ENCODE measurements at regions not wholly inside any gene's neighbourhood (a gene's known extent, or its start where the extent isn't known, plus 50 kb on each side); places are given as distances from the start of the nearest gene placed in this dataset.
A peak's percentile ranks its signal among the peaks of the same experiment; 100 is the strongest.

GRCh38 chr7:25861601-25862260 lies 290.3 kb upstream of the NFE2L3 start:
- peak overlapping the region; percentile 52 for H3K4me3 ChIP-seq (ENCODE audit: control insufficient read depth, low read depth, low read length)
- TF ChIP-seq, protein P1, sequence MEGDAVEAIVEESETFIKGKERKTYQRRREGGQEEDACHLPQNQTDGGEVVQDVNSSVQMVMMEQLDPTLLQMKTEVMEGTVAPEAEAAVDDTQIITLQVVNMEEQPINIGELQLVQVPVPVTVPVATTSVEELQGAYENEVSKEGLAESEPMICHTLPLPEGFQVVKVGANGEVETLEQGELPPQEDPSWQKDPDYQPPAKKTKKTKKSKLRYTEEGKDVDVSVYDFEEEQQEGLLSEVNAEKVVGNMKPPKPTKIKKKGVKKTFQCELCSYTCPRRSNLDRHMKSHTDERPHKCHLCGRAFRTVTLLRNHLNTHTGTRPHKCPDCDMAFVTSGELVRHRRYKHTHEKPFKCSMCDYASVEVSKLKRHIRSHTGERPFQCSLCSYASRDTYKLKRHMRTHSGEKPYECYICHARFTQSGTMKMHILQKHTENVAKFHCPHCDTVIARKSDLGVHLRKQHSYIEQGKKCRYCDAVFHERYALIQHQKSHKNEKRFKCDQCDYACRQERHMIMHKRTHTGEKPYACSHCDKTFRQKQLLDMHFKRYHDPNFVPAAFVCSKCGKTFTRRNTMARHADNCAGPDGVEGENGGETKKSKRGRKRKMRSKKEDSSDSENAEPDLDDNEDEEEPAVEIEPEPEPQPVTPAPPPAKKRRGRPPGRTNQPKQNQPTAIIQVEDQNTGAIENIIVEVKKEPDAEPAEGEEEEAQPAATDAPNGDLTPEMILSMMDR (conservative IDR thresholded peaks at IDR 0.05; ENCODE audit: control insufficient read depth, insufficient read depth, low read depth, low read length) = no peak
- DNase-seq (ENCODE audit: low read depth) = no peak

DNA sequence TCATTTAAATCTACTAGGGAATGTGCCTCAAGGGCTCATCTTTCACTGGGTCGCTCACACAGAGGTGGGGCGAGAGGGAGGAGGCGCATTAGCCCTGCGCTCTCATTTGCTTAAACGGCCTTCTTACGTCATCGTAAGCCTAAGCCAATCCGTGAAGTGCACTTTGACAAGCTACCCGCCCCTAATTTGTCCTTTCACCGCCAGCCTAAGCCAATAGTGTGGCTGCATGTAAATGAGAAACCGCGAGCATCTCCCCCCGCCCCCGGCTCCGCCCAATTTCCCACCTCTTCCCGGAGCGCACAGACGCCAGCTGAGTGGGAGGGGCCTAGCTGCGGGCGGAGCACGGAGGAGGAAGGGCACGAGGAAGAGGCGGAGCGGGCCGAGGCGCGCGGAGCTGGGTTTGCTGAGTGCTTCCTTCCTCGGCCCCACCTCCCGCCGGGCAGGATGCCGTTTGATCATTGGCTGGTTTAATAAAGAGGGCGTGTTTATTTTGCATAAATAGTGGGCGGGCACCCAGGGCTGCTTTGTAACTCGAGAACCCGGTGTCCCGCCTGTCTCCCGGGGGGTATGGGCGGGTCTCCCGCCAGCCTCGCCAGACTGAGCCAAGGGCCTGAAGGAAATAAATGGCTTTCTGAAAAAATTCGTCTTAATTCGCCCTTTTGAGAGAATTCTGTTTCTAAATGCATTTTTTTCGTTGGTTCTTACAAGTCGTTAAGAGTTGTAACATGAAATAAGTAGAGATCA lies 289.6 kb upstream of the NFE2L3 start:
- TF ChIP-seq, protein P1 (conservative IDR thresholded peaks at IDR 0.05; ENCODE audit: control insufficient read depth, insufficient read depth, low read depth, low read length) = no peak

GRCh38 chr7:25863005-25863728 lies 288.8 kb upstream of the NFE2L3 start:
- TF ChIP-seq, protein P1 (conservative IDR thresholded peaks at IDR 0.05; ENCODE audit: control insufficient read depth, insufficient read depth, low read depth, low read length) = no peak
- no peak for DNase-seq (ENCODE audit: low read depth)
- no peak overlapping the region for H3K4me3 ChIP-seq (ENCODE audit: control insufficient read depth, low read depth, low read length)

More for the DNA sequence above, 289.6 kb upstream of the NFE2L3 start:
- peak overlapping the region; percentile 52 for H3K4me3 ChIP-seq (ENCODE audit: control insufficient read depth, low read depth, low read length)
- peak; percentile 100 for DNase-seq (ENCODE audit: low read depth)

GRCh38 chr7:25863729-25864110 lies 288.3 kb upstream of the NFE2L3 start:
- TF ChIP-seq, protein P1 (conservative IDR thresholded peaks at IDR 0.05; ENCODE audit: control insufficient read depth, insufficient read depth, low read depth, low read length) = no peak
- DNase-seq (ENCODE audit: low read depth) = no peak
- no peak overlapping the region for H3K4me3 ChIP-seq (ENCODE audit: control insufficient read depth, low read depth, low read length)

DNA sequence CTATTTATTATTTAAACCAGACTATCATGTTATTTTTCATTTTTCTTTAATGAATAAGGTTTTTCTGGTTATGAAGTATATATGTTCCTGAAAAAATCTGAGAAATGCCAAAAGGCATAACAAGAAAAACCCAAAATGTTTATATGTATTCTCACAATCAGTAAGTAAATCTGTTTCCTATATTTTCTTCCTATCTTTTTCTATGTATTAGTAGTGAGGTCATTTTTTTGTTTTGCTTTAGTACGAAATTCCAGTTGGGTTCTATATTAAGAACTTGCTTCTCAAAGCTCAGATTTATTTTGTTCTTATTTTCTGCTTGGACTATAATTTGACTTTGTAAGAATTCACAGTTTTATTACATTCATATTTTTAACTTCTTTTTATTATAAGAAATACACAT lies 287.5 kb upstream of the NFE2L3 start:
- H3K4me3 ChIP-seq (ENCODE audit: control insufficient read depth, low read depth, low read length) = no peak overlapping the region
- no peak for DNase-seq (ENCODE audit: low read depth)
- TF ChIP-seq, protein P1 (conservative IDR thresholded peaks at IDR 0.05; ENCODE audit: control insufficient read depth, insufficient read depth, low read depth, low read length) = no peak

DNA sequence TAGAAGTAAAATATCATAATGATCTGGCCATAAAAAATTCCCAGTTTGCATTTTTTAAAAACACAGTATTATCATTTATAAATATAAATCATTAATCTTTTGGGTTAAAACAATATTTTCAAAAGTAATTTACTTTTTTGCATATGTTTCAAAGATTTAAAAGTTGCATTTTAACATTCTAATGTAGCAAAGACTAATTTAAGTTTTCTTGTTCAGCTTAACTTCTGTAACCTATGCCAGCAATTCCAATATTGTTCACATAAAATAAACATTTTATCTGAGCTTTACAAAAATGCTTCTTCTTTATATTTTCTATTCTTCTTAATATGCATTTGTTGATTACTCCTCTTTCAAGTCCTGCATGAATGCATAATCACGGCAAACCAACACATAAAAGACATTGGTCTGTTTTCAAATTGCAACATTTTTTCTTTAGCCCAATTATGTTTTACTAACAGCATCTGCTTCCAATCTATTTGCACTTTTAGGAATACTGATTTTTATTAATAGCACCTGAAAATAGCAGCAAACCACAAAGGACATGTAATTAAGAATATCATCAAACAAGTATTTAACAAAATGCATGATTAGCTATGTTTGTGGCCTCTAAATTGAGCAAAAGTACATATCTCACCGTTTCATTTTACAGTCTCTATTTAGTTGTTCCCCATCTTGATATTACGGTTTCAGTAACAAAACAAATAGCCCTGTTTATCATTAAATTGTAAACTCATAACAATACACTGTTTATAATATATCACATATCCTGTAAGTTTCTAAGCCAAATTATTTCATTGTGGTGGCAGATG lies 286.9 kb upstream of the NFE2L3 start:
- TF ChIP-seq, protein P1 (conservative IDR thresholded peaks at IDR 0.05; ENCODE audit: control insufficient read depth, insufficient read depth, low read depth, low read length) = no peak
- no peak overlapping the region for H3K4me3 ChIP-seq (ENCODE audit: control insufficient read depth, low read depth, low read length)
- no peak for DNase-seq (ENCODE audit: low read depth)
